ENCODE measurements at regions not wholly inside any gene's neighbourhood (a gene's known extent, or its start where the extent isn't known, plus 50 kb on each side); places are given as distances from the start of the nearest gene placed in this dataset.

DNA sequence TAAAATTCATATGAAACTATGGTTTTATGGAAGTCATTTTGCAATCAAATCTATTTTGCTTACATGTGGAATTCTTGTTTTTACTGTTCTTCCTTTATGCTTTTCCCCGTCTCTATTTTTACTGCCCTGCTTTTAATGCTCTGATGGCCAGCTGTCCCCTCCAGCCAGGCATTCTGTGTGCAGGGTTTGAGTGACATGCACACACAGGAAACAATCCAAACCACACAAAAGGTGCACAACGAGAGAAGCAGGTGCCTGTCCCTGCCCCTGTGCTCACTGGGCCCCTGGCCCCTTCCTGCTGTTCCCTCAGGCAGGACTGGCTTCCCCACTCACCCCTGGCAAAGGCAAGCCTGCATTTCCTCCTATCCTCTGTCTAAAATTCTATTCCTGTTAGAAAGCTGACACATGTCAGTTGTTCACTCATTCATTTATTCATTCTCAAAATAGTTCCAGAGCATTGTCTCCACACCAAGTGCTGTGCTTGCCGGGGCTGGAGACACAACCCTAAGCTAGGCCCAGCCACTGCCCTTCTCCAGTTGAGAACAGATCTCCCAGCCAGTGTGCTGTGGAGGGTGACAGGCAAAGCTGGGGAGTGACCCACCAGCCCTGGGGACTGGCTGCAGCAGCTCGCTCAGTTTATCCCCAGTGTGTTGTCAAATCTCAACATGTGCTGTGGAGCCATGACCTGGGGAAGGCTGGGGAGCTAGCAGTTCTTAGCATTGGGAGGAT is 346.3 kb downstream of the FBXW7 start:
- Histone ChIP-seq H3K9ac (ENCODE audit: low read length) (no peak overlapping the region), H3K27me3 (replicated peaks in 1 of 4; ENCODE audit: control extremely low read depth in 1 of 4, control insufficient read depth in 3 of 4, insufficient read depth in 4 of 4, low read length in 3 of 4) (no peaks in the 10 kb centered on the region), H3K4me1 (ENCODE audit: control insufficient read depth in 2 of 2, insufficient read depth in 2 of 2, low read length in 2 of 2) (no peaks in the 10 kb centered on the region), H4K20me1 (ENCODE audit: control insufficient read depth, insufficient read depth, low read length, poor library complexity, severe bottlenecking) (no peaks in the 10 kb centered on the region), H3K4me3 (ENCODE audit: control extremely low read depth in 1 of 5, extremely low read depth in 1 of 5, insufficient read depth in 1 of 5, low read depth in 2 of 5, low read length in 4 of 5) (no peak overlapping the region), H2AFZ (ENCODE audit: insufficient read depth, low read depth, low read length, poor library complexity, severe bottlenecking) (no peak overlapping the region), H3K9me3 (ENCODE audit: control extremely low read depth in 1 of 3, control insufficient read depth in 2 of 3, insufficient read depth in 1 of 3, low read length in 2 of 3) (no peaks in the 10 kb centered on the region), H3K36me3 (replicated peaks in 1 of 2; ENCODE audit: control extremely low read depth in 1 of 2, control insufficient read depth in 1 of 2, extremely low read depth in 1 of 2, insufficient read depth in 2 of 2, low read length in 1 of 2) (no peaks in the 10 kb centered on the region), H3K79me2 (ENCODE audit: control insufficient read depth, insufficient read depth, low read length) (no peaks in the 10 kb centered on the region), H3K4me2 (replicated peaks; ENCODE audit: low read depth, low read length, poor library complexity, severe bottlenecking) (no peak overlapping the region), H3K27ac (ENCODE audit: low read length in 2 of 2) (no peak overlapping the region)
- no peak for DNase-seq
- Mint-ChIP-seq H3K4me1 (peaks cover 2% of the 10 kb centered on the region), H3K27me3 (peaks cover 5% of the 10 kb centered on the region), H3K27ac (no peak overlapping the region), H3K4me3 (no peak overlapping the region), H3K9me3 (ENCODE audit: insufficient read depth) (no peaks in the 10 kb centered on the region)
- WGBS (ENCODE audit: insufficient coverage), result 14% methylated on average over 4 of the region's 4 CpGs
- ATAC-seq (ENCODE audit: low read depth), result no peak
- ChIA-PET POLR2A (no interaction called here), CTCF (no interaction called here)
- intact Hi-C loops (cut with micrococcal nuclease), result no loop called here
- TF ChIP-seq EZH2 (IDR thresholded peaks at IDR 0.05; ENCODE audit: borderline replicate concordance, insufficient read depth, low read depth, low read length, poor library complexity, severe bottlenecking) (no peak), CTCF (IDR thresholded peaks at IDR 0.05) (no peak)

GRCh38 chr4:152188801-152189200 is 347.1 kb downstream of the FBXW7 start:
- TF ChIP-seq EZH2 (IDR thresholded peaks at IDR 0.05; ENCODE audit: borderline replicate concordance, insufficient read depth, low read depth, low read length, poor library complexity, severe bottlenecking), result no peak
- no peak for TF ChIP-seq CTCF (IDR thresholded peaks at IDR 0.05)
- no peak overlapping the region for H3K4me2 ChIP-seq (replicated peaks; ENCODE audit: low read depth, low read length, poor library complexity, severe bottlenecking)
- H3K9me3 ChIP-seq (ENCODE audit: control extremely low read depth in 1 of 3, control insufficient read depth in 2 of 3, insufficient read depth in 1 of 3, low read length in 2 of 3), result no peaks in the 10 kb centered on the region
- H4K20me1 ChIP-seq (ENCODE audit: control insufficient read depth, insufficient read depth, low read length, poor library complexity, severe bottlenecking), result no peaks in the 10 kb centered on the region
- no peaks in the 10 kb centered on the region for H3K36me3 ChIP-seq (replicated peaks in 1 of 2; ENCODE audit: control extremely low read depth in 1 of 2, control insufficient read depth in 1 of 2, extremely low read depth in 1 of 2, insufficient read depth in 2 of 2, low read length in 1 of 2)
- ChIA-PET CTCF (no interaction called here), POLR2A (no interaction called here)
- ATAC-seq (ENCODE audit: low read depth) (no peak), DNase-seq (no peak)
- intact Hi-C loops (cut with micrococcal nuclease), result no loop called here
- H3K4me3 Mint-ChIP-seq, result no peak overlapping the region
- no peak overlapping the region for H3K27ac Mint-ChIP-seq
- no peak overlapping the region for H3K4me3 ChIP-seq (ENCODE audit: control extremely low read depth in 1 of 5, extremely low read depth in 1 of 5, insufficient read depth in 1 of 5, low read depth in 2 of 5, low read length in 4 of 5)
- no peak overlapping the region for H2AFZ ChIP-seq (ENCODE audit: insufficient read depth, low read depth, low read length, poor library complexity, severe bottlenecking)
- H3K27me3 Mint-ChIP-seq, result peaks cover 4% of the 10 kb centered on the region
- H3K4me1 Mint-ChIP-seq, result peaks cover 2% of the 10 kb centered on the region
- no peak overlapping the region for H3K9ac ChIP-seq (ENCODE audit: low read length)
- no peaks in the 10 kb centered on the region for H3K79me2 ChIP-seq (ENCODE audit: control insufficient read depth, insufficient read depth, low read length)
- H3K27me3 ChIP-seq (replicated peaks in 1 of 4; ENCODE audit: control extremely low read depth in 1 of 4, control insufficient read depth in 3 of 4, insufficient read depth in 4 of 4, low read length in 3 of 4), result no peaks in the 10 kb centered on the region
- no peaks in the 10 kb centered on the region for H3K4me1 ChIP-seq (ENCODE audit: control insufficient read depth in 2 of 2, insufficient read depth in 2 of 2, low read length in 2 of 2)
- H3K27ac ChIP-seq (ENCODE audit: low read length in 2 of 2), result no peak overlapping the region
- WGBS (ENCODE audit: insufficient coverage), result 100% methylated on average over 1 of the region's 4 CpGs
- peaks cover 3% of the 10 kb centered on the region for H3K9me3 Mint-ChIP-seq (ENCODE audit: insufficient read depth)

Measured in B cell (primary cell).